Stimulated activated naive CD8-positive, alpha-beta T cell treated with anti-CD3 and anti-CD28 coated beads, Interleukin-15, amount 100 ng/mL, for 72 hours (primary cell): ENCODE measurements at regions not wholly inside any gene's neighbourhood (a gene's known extent, or its start where the extent isn't known, plus 50 kb on each side); places are given as distances from the start of the nearest gene placed in this dataset.

Source experiments
- ATAC-seq: fragments of 150-1000 bp; cut with Tn5 transposase; 2 replicates; pipeline ENCODE4 v1.10.0; 2021; ENCODE audit warnings: mild to moderate bottlenecking, moderate library complexity
- DNase-seq, 2 donors: peaks; one replicate each; pipeline ENCODE4 v3.0.0; 2021 to 2022
- H3K27ac Mint-ChIP-seq, 2 donors: one replicate each; pipeline ENCODE4 v1.8.0; 2022; ENCODE audit warnings: mild to moderate bottlenecking in 2 of 2, mixed read lengths in 2 of 2, moderate library complexity in 2 of 2
- H3K27me3 Mint-ChIP-seq: one replicate; pipeline ENCODE4 v1.8.0; 2022; ENCODE audit warnings: mixed read lengths
- H3K4me1 Mint-ChIP-seq: one replicate; pipeline ENCODE4 v1.8.0; 2022; ENCODE audit warnings: mild to moderate bottlenecking, mixed read lengths
- H3K4me3 Mint-ChIP-seq, 2 donors: one replicate each; pipeline ENCODE4 v1.8.0; 2022; ENCODE audit warnings: mild to moderate bottlenecking in 2 of 2, mixed read lengths in 2 of 2, moderate library complexity in 1 of 2
- H3K9me3 Mint-ChIP-seq, 2 donors: one replicate each; pipeline ENCODE4 v1.8.0; 2022; ENCODE audit warnings: mixed read lengths in 2 of 2

DNA sequence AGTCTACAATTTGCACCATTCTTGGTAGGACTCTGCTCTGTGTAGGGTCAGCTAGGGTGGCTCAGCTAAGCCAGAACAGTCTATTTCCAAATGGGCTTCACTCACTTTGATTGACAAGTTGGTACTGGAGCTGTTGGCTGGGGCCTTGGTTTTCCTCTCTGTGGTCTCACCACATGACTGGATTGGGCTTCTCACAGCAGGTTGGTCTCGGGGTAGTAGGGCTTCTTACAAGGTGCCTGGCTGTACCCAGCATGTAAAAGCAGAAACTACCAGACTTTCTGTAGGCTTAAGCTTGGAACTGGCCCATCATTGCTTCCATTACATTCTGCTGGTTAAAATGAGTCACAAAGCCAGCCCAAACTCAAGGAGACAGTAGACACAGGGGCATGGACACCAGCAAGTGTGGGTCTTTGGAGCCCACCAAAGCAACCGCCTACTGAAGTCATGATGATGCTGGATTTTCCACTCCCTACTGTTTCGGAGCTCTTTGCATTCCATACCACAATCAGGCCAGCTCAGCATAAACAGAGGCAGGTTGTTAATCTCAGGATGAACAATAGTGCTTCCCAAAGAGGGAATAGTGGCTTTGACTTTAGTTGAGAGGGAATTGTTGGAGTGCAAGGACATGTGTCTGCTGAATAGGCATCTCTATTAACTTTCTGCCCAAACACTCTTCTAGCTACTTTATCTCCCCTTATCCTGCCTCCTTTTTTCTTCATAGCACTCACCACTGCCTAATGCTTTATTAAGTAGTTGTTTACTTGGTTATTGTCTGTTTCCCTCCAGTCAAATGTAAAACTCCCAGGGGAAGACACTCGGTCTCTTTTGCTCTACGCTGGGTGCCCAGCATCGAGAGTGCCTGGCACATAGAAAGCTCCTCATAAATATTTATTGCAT is 78.0 kb upstream of the RARB start:
- ATAC-seq = no peak
- H3K4me1 Mint-ChIP-seq = no peaks in the 10 kb centered on the region
- no peaks in the 10 kb centered on the region for H3K9me3 Mint-ChIP-seq
- no peaks in the 10 kb centered on the region for H3K27me3 Mint-ChIP-seq
- no peak overlapping the region for H3K27ac Mint-ChIP-seq
- H3K4me3 Mint-ChIP-seq = no peak overlapping the region
- no peak for DNase-seq

DNA sequence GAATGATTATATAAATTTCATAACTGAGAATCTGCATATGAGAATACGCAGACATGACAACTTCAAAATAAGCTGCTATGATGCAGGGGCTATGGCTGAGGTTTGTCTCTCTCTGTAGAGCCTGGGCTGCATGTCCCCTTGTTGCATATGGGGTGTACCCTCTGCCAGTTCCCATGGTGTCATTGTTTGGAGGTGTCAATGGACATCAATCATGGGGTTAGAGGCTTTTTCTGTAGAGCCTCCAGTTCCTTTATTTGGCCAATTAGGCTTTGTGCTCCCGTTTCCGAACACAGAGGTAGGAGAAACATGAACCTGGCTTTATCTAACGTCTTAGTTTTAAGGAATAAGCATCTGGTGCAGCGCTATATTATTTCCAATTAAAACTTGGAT is 77.3 kb upstream of the RARB start:
- no peak overlapping the region for H3K4me3 Mint-ChIP-seq
- no peaks in the 10 kb centered on the region for H3K4me1 Mint-ChIP-seq
- DNase-seq (no peak), ATAC-seq (no peak)
- H3K27ac Mint-ChIP-seq = no peak overlapping the region
- H3K9me3 Mint-ChIP-seq = no peaks in the 10 kb centered on the region
- no peaks in the 10 kb centered on the region for H3K27me3 Mint-ChIP-seq

DNA sequence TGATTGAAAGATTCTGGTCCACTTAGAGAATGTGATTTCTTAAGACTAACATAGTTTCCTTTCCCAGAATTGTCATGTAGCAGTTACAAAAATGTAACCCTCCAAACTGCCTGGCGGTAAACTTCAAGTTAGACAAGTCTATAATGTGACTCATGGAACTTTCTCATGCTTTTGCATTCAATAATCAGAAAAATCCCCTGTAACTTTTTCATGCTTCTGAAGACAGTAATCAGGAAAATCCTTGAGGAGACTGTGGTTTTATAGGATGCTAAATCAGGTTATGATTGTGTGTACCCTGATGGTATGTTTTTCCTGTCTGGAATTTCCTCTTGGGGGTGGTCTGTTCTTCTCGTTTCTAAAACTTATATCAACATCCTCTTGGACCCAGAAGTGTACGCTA is 74.0 kb upstream of the RARB start:
- H3K4me3 Mint-ChIP-seq = no peak overlapping the region
- no peak for ATAC-seq
- DNase-seq = no peak
- H3K27me3 Mint-ChIP-seq = no peaks in the 10 kb centered on the region
- H3K27ac Mint-ChIP-seq = no peak overlapping the region
- peaks cover 3% of the 10 kb centered on the region in 2 donors for H3K9me3 Mint-ChIP-seq
- no peaks in the 10 kb centered on the region for H3K4me1 Mint-ChIP-seq

- H3K4me3 Mint-ChIP-seq = no peak overlapping the region
- ATAC-seq = no peak
- H3K9me3 Mint-ChIP-seq = peaks cover 10 to 12% of the 10 kb centered on the region in 2 donors
- no peak for DNase-seq
- H3K27me3 Mint-ChIP-seq = no peaks in the 10 kb centered on the region
- no peaks in the 10 kb centered on the region for H3K4me1 Mint-ChIP-seq
- H3K27ac Mint-ChIP-seq = no peak overlapping the region
These were observed 72.8 kb upstream of the RARB start for GRCh38 chr3:25355034-25355885.

DNA sequence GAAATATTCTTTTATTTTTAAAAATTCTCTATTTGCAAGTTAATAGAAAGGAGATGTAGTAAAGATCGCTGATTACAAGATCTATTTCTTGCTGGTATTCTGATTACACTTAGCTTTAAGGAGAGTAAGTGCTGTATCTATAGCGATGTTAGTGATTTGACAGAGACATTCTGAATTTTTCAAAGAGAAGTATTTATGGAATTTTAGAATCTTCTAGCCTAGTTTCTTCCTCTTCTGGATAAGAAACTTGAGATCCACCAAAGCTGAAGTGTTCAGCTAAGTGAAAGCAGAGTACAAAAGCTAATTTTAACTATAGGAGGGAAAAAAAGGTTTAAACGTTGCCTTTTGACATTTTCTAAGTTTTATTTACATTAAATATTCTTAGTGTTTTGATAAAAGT is 72.1 kb upstream of the RARB start:
- DNase-seq (no peak), ATAC-seq (no peak)
- Mint-ChIP-seq H3K27me3 (no peaks in the 10 kb centered on the region), H3K9me3 (peaks cover 10 to 12% of the 10 kb centered on the region in 2 donors), H3K4me3 (no peak overlapping the region), H3K4me1 (no peaks in the 10 kb centered on the region), H3K27ac (no peak overlapping the region)

- H3K9me3 Mint-ChIP-seq = peaks cover 14 to 18% of the 10 kb centered on the region in 2 donors
- no peaks in the 10 kb centered on the region for H3K27me3 Mint-ChIP-seq
- DNase-seq (no peak), ATAC-seq (no peak)
- H3K4me3 Mint-ChIP-seq = no peak overlapping the region
- no peak overlapping the region for H3K27ac Mint-ChIP-seq
- no peaks in the 10 kb centered on the region for H3K4me1 Mint-ChIP-seq
These were observed 65.9 kb upstream of the RARB start for GRCh38 chr3:25362118-25362517.

- no peak for DNase-seq
- Mint-ChIP-seq H3K9me3 (peaks cover 4 to 6% of the 10 kb centered on the region in 2 donors), H3K4me1 (no peaks in the 10 kb centered on the region), H3K27me3 (no peaks in the 10 kb centered on the region), H3K4me3 (no peak overlapping the region), H3K27ac (no peak overlapping the region)
- no peak for ATAC-seq
These were observed 62.4 kb upstream of the RARB start for GRCh38 chr3:25365636-25366035.

- no peak overlapping the region for H3K27ac Mint-ChIP-seq
- DNase-seq (no peak), ATAC-seq (no peak)
- H3K4me3 Mint-ChIP-seq = no peak overlapping the region
- H3K9me3 Mint-ChIP-seq = peaks cover 4 to 6% of the 10 kb centered on the region in 2 donors
- H3K4me1 Mint-ChIP-seq = no peaks in the 10 kb centered on the region
- H3K27me3 Mint-ChIP-seq = no peaks in the 10 kb centered on the region
These were observed 61.0 kb upstream of the RARB start for GRCh38 chr3:25367025-25367424.

DNA sequence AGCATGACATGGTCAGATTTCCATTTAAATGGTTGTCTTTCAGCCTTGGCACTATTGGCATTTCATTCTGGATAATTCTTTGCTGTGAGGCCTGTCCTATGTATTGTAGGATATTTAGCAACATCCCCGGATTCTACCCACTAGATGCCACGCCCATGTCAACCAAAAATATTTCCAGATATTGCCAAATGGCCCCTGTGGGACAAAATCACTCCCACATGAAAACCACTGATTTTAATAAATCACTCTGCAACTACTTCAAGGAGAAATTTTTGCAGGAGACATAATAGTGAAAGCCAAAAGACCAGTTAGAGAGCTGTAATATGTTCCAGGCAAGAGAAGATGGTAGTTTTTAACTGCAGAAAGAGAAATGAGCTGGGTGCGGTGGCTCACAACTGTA is 55.9 kb upstream of the RARB start:
- no peak for DNase-seq
- Mint-ChIP-seq H3K9me3 (no peaks in the 10 kb centered on the region), H3K27me3 (no peaks in the 10 kb centered on the region), H3K27ac (no peak overlapping the region), H3K4me1 (no peaks in the 10 kb centered on the region), H3K4me3 (no peak overlapping the region)
- ATAC-seq = no peak

DNA sequence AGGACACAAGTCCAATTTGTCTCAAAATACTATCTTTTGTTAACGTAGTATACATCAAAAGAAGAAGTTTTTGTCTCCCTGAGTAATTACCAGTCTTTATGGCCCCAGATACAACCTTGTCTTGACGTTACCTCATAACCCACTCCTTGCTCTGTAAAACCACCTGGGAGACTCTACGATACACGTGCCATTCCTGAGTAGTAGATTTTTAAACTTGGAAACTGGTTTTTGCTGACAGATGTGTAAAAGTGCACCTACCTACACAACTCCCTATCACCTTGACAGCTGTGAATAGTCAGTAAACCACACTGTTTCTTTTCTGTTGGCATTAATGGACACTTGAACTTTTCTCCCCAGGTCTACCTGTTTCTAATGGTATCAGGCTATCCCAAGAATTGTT is 51.7 kb upstream of the RARB start:
- Mint-ChIP-seq H3K27ac (no peak overlapping the region), H3K4me3 (no peak overlapping the region), H3K4me1 (no peaks in the 10 kb centered on the region), H3K27me3 (no peaks in the 10 kb centered on the region), H3K9me3 (no peaks in the 10 kb centered on the region)
- DNase-seq (no peak), ATAC-seq (no peak)

DNA sequence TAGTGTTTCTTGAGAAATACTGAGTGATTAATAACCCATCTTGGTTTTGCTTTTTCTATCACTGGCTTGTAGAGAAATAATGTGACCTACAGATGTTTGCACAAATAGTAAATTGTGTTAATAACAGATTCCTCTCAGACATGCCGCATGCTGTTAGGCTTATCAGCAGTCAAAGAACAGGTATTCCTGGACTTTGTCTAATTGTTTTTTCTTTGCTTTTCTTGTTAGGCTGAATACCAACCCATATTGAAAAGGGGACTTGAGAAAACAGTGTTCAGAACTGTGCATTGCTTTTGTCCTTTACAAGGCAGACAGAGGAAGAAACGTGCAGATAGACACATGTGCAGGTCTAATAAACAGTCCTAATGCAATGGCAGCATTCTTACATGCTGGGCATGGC is 51.0 kb upstream of the RARB start:
- no peak overlapping the region for H3K4me3 Mint-ChIP-seq
- no peak for DNase-seq
- no peaks in the 10 kb centered on the region for H3K4me1 Mint-ChIP-seq
- H3K9me3 Mint-ChIP-seq = no peaks in the 10 kb centered on the region
- ATAC-seq = no peak
- H3K27me3 Mint-ChIP-seq = no peaks in the 10 kb centered on the region
- H3K27ac Mint-ChIP-seq = no peak overlapping the region
